ENCODE measurements at regions not wholly inside any gene's neighbourhood (a gene's known extent, or its start where the extent isn't known, plus 50 kb on each side); places are given as distances from the start of the nearest gene placed in this dataset.

DNA sequence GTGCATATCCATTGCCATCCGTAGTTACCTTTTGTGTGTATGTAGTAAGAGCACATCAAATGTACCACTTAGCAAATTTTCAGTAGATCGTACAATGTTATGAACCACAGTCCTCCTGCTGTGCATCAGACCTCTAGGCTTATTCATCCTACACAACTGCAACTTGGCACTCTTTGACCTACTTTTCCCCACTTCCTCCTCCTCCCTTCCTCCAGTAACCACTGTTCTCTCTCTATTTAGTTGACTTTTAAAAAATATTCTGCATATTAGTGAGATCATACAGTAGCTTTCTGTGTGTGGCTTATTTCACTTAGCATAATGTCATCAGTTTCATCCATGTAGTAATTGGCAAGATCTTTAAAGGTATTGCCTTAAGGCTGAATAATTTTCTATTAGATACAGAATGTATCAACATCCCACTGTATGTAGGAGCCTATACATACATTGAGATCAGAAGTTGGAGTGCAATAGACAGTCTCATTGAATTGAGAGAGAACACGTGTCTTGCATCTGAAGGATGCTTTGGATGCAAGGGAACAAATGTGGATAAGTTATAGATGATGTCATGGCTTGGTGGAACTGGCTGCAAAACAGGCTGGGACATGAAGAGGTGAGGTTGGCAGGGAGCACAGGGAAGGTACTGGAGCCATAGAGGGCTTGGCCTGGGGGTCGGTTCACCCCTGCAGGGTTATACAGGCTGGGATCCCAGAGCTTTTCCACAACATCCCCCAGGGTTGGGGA lies 83.0 kb upstream of the FAM180A start:
- TF ChIP-seq, protein P1, sequence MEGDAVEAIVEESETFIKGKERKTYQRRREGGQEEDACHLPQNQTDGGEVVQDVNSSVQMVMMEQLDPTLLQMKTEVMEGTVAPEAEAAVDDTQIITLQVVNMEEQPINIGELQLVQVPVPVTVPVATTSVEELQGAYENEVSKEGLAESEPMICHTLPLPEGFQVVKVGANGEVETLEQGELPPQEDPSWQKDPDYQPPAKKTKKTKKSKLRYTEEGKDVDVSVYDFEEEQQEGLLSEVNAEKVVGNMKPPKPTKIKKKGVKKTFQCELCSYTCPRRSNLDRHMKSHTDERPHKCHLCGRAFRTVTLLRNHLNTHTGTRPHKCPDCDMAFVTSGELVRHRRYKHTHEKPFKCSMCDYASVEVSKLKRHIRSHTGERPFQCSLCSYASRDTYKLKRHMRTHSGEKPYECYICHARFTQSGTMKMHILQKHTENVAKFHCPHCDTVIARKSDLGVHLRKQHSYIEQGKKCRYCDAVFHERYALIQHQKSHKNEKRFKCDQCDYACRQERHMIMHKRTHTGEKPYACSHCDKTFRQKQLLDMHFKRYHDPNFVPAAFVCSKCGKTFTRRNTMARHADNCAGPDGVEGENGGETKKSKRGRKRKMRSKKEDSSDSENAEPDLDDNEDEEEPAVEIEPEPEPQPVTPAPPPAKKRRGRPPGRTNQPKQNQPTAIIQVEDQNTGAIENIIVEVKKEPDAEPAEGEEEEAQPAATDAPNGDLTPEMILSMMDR (IDR thresholded peaks at IDR 0.05): no peak
- TF ChIP-seq POLR2AphosphoS5 (IDR thresholded peaks at IDR 0.05) (no peak), POLR2A (IDR thresholded peaks at IDR 0.05) (no peak)

Measured in gastroesophageal sphincter (tissue), 3 donors.